HEK293 (cell line): ENCODE measurements at regions not wholly inside any gene's neighbourhood (a gene's known extent, or its start where the extent isn't known, plus 50 kb on each side); places are given as distances from the start of the nearest gene placed in this dataset.

Experiments
- ZNF837 ChIP-seq: fragments of 450-650 bp; formaldehyde crosslinking; IDR thresholded peaks from 2 replicates; pipeline ENCODE4 v1.5.1; 2016; ENCODE audit warnings: missing biosample characterization, missing genetic modification characterization
- TF ChIP-seq, protein P1 (sequence below): fragments of 450-650 bp; formaldehyde crosslinking; IDR thresholded peaks from 2 replicates; pipeline ENCODE4 v1.5.1; 2016; ENCODE audit warnings: missing biosample characterization, missing genetic modification characterization

DNA sequence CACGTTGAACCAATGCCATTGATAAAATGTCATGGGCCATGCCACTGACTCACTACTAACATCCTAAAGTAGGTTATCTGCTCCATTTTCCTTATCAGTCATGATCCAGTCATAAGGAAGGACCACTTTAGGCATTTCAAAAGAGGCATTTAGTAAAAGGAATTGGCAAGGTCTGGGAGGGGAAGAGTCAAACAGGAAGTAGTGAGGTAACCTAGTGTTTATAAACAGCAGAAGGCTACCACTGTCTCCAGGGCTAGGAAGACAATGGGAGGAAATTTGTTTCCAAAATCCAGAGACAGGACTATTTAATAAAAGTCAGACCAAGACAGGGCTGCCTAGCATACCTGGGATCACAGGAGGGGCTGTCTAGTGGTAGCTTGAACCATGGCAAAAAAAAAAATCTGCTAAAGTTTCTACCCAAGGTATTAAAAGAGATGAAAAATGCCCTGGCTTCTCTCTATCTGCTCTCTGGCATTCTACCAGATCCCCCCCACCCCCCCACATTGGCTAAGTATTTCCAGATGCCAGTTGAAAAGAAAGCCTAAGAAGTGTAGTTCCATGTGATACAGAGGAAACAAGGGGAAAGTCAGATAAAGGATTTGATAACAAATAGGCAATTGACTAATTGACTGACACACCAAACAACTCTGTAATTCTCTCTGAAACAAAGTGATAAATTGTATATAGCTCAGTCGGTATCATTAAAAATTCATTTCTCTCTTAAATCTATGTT, 50.4 kb upstream of the C11orf87 start:
- TF ChIP-seq ZNF837 = no peak
- TF ChIP-seq, protein P1, sequence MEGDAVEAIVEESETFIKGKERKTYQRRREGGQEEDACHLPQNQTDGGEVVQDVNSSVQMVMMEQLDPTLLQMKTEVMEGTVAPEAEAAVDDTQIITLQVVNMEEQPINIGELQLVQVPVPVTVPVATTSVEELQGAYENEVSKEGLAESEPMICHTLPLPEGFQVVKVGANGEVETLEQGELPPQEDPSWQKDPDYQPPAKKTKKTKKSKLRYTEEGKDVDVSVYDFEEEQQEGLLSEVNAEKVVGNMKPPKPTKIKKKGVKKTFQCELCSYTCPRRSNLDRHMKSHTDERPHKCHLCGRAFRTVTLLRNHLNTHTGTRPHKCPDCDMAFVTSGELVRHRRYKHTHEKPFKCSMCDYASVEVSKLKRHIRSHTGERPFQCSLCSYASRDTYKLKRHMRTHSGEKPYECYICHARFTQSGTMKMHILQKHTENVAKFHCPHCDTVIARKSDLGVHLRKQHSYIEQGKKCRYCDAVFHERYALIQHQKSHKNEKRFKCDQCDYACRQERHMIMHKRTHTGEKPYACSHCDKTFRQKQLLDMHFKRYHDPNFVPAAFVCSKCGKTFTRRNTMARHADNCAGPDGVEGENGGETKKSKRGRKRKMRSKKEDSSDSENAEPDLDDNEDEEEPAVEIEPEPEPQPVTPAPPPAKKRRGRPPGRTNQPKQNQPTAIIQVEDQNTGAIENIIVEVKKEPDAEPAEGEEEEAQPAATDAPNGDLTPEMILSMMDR (tag by site-specific recombination) = no peak
